GM18520 (cell line): ENCODE measurements at regions not wholly inside any gene's neighbourhood (a gene's known extent, or its start where the extent isn't known, plus 50 kb on each side); places are given as distances from the start of the nearest gene placed in this dataset.

ENCODE experiments used
- ATAC-seq: cut with Tn5 transposase; IDR thresholded peaks from one replicate; pipeline ENCODE4 v1.9.1; 2021; ENCODE audit not compliant: unreplicated experiment

- no peak for ATAC-seq
Observed at GRCh38 chr3:59547874-59548273, 498.0 kb upstream of the CFAP20DC start.

- no peak for ATAC-seq
Observed at GRCh38 chr3:59546522-59546921, 496.7 kb upstream of the CFAP20DC start.

- no peak for ATAC-seq
Observed at GRCh38 chr3:59545374-59545773, 495.5 kb upstream of the CFAP20DC start.

DNA sequence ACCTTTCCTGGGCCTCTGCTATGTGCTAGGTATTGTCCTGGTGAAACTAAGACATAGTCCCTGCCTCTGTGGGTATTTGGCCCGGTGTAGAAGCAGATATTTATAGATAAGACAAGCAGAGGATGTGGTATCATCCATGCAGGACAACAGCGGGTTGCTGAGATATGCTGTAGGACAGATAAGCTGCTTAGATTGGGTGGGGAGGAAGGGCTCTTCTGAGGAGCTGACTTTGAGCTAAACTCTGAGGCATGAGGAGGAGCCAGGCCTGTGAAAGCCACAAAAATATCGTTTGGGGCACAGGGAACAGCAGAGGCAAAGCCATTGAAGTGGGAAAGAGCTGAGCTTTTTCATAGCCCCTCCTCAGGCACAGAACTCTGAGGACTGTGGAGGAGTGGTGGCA is 492.5 kb upstream of the CFAP20DC start:
- no peak for ATAC-seq

GRCh38 chr3:59540696-59541095 is 490.9 kb upstream of the CFAP20DC start:
- ATAC-seq: peak; percentile 97

DNA sequence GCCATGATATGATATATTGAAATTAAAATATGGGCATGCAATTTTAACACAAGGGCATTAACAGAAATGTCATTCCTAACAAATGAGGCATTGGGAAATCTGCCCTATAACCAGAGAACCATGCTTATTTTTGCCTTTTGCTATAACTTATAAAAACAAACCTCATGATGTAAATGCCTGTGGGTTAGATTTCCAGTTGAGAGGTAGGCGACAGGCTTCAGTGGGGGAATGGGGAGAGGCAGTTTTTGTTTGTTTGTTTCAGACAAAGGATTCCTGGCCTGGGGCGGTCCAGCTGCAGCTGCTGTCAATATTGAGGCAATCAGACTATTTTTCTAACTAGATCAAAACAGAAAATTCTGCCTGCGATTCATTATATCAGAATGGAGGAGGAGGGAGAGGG is 490.4 kb upstream of the CFAP20DC start:
- no peak for ATAC-seq

- ATAC-seq: no peak
Observed at GRCh38 chr3:59538753-59539432, 489.1 kb upstream of the CFAP20DC start.

DNA sequence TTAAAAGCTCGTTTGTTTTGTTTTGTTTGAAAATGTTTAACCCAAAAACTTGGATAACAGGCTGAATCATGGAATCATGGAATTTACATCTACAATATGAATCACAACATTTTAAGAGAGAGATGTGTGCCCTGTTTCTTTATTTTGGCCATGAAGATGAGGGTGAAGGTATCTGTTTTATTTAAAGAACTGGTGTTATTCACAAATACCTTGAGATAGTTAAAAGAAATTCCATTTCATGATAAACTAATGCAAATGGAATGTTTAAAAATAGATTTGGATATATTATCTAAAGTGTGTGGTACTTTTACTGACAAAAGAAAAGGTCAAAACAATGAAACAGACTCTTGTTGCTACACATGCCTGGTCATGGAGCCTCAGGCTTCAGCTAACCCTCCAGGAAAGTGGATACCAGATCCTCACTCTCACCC is 486.0 kb upstream of the CFAP20DC start:
- ATAC-seq: no peak

GRCh38 chr3:59531994-59532393 is 482.2 kb upstream of the CFAP20DC start:
- ATAC-seq: no peak

DNA sequence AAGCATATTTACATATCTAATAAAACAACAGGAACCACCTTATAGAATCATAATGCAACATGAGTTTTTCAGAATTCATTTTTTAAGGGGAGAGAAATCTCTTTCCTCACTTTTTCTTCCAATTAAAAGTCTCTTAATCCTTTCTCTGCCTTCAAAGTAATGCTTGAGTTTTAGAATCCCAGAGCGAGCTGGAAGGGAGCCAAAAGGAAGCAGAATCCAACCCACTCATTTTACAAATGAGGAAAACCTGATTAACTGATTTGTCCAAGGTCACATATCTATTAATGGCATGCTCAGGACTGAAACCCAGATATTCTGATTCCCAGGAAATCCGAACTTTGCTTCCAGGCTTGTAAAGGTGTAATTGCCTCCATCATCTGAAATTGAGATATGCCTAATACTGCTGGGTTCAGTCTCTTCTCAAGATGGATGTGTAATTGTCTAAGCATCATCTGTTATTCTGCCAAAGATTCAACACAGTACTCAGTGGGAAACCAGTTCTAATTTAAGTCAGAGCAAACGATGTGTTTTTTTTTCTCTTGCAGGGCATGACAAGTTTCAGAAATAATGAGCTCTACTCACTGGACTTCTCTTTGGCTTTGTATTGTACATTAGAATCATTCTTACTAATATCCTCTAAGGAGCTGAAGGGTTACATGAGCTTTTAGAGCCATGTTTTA is 481.4 kb upstream of the CFAP20DC start:
- no peak for ATAC-seq

DNA sequence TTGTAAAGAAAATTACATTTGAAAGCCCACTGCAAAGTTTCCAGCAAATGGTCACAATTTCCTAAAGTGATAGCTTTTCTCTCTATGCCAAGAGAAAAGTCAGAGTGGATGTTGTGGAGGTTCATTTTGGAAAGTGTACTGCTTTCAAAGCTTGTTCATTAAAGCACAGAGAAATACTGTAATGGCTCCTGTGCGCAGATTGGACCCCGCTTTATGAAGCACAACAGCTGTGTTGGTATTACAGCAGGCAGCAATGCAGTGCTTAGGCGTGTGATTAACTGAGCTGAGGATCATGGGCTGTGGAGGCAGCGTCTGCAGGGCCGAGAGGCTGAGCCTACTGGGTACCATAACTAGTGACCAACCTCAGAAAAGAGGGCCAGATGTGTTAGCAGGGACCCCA is 478.4 kb upstream of the CFAP20DC start:
- ATAC-seq: no peak

GRCh38 chr3:59527493-59527892 is 477.7 kb upstream of the CFAP20DC start:
- no peak for ATAC-seq

DNA sequence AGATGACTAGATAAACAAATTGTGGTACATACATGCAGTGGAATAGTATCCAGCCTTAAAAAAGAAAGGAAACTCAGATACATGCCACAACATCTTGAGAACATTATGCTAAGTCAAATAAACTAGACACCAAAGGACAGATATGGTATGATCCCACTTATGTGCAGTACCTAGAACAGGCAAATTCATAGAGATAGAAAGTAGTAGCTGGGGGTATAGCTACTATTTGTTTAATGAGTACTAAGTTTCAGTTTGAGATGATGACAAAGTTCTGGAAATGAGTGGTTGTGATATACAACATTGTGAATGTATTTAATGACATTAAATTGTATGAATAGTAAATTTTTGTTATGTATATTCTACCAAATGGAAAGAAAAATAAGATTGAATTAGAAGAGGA is 477.2 kb upstream of the CFAP20DC start:
- ATAC-seq: no peak

DNA sequence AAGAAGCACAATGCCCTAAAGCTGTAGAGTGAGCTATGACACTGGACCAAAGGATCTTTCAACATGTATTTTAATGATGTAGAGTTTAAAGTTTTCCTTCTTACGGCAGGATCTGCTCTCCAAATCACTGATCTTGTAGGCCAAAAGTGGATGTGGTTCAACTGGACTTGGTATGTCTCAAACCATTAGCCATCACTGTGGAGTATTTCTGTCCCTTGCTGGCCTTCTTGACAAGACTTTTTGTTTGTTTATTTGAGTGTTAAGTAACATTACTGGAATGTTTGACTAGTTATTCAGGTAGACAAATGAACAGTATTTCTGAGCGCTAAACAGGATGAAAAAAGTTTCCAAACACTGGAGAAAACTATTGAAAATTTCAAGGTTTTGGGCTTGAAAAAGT is 472.7 kb upstream of the CFAP20DC start:
- no peak for ATAC-seq

DNA sequence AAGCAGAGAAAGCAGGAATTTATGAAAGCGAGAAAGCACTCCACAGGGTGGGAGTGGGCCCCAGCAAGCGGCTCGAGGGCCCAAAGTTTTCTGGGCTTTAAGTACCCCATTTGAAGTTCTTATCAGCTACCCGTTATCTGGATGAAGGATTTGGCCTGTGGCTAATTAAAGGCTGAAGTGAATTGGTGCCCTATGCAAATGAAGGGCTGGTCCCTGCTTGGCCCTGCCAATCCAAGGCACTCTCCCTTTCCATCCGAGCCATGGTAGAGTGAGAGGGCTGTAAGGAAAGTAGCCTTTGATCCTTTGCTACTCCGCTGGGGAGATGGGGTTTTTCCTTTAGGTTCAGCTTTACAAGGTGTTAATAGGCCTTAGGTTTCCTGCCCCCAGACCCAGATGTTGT is 469.3 kb upstream of the CFAP20DC start:
- no peak for ATAC-seq

GRCh38 chr3:59518283-59519055 is 468.6 kb upstream of the CFAP20DC start:
- ATAC-seq: no peak

- ATAC-seq: no peak
Observed at GRCh38 chr3:59517388-59517787, 467.6 kb upstream of the CFAP20DC start.

DNA sequence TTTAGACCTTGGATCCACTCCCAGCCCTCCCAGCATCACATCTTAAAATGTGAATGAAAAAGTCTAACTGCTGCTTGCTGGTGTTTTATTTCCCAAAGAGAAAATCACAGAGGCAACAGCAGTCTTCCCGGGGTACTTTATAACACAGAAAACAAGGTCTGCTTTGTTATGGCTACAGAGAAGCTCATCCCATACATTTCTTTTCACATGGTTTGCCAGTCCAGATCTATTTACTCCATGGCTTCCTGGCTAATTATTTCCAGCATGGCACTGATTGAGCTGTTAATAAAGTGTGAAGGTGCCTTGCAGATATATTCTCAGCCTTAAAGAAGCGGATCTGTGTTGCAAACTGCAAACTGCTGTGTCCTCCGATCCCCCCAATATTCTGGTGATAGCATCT is 466.1 kb upstream of the CFAP20DC start:
- no peak for ATAC-seq

GRCh38 chr3:59514865-59515482 is 465.1 kb upstream of the CFAP20DC start:
- no peak for ATAC-seq

- no peak for ATAC-seq
Observed at GRCh38 chr3:59513570-59513969, 463.7 kb upstream of the CFAP20DC start.

DNA sequence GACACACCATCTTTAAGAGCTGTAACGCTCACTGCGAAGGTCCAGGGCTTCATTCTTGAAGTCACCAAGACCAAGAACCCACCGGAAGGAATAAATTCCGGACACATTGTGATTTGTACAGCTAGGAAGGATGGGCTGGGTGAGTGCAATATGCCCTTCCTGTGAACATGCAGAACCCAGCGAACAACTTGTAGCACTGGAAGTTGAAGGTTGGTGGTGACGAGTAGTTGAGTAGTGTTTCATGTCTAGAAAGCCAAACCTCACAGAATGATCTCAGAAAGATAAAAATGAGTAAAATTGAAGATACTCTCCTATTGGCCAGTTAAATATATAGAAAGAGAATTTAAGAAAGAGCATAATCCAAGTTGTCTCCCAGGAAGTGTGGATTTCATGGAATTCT is 462.2 kb upstream of the CFAP20DC start:
- no peak for ATAC-seq

- ATAC-seq: no peak
Observed at GRCh38 chr3:59510576-59510975, 460.8 kb upstream of the CFAP20DC start.
